Left renal cortex interstitium (tissue), 4 donors: ENCODE measurements at regions not wholly inside any gene's neighbourhood (a gene's known extent, or its start where the extent isn't known, plus 50 kb on each side); places are given as distances from the start of the nearest gene placed in this dataset.
"Not testable (repeated sequence)": the region's sequence is repeated elsewhere in the genome, so short reads cannot be mapped to it uniquely, and the experiment has no call there.

Source experiments
- DNase-seq, 4 donors: peaks; one replicate each; pipeline ENCODE4 v3.0.0-alpha.2; 2013; ENCODE audit warnings: low read depth in 4 of 4, low spot score in 2 of 4, missing footprints in 1 of 4

DNA sequence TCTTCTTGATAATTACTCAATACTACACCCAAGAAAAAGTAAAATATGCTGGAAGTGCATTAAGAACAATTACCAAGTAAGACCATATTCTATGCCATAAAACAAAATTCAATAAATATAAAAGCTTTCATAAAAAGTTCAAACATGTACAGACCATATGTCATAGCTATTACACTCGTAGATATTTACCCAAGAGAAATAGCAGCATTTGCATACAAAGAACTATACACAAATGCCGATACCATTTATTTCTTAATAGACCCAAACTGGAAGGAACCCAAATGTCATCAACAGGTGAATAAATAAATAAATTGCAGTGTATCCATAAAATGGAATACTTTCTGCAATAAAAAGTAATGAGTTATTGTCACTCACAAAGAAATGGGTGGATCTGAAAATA lies 78.3 kb upstream of the SLC16A7 start:
- no peak for DNase-seq

DNA sequence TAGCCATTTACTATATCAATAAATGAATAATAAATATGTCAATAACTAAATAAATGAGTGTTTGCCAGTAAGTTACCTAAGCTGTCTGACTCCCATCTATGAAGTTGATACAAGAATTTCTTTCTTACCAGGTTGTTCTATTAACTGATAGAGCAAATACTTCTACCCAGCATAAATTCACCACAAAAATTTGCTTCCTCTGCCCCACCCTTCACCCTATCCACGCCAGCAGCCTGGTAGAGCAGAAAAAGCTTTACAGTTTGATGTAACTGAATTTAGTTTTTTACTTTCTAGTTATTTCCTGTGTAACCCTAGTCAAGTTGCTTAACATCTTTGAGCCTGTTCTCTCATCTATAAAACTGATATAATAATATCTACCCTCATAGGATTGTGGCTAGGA lies 94.9 kb upstream of the SLC16A7 start:
- DNase-seq: no peak

DNA sequence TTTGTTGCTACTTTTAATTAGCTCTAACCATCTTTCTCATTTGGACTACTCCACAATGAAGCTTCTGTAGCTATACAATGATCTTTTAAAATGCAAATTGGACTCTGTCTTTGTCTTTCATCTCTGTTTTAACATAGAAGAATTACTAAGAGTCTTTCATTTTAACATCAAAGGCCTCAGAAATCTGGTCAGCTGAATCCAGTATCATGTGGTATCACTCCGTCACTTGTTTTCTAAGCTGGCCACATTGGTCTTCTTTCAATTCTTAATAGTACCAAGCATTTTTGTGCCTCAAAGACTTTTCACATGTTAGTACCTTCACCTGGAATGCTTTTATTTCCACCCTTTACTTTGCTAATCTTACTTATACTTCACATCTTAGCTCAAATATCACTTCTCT lies 95.5 kb upstream of the SLC16A7 start:
- no peak for DNase-seq

- no peak for DNase-seq
Observed at GRCh38 chr12:59499774-59500173, 96.1 kb upstream of the SLC16A7 start.

GRCh38 chr12:59494617-59495016 lies 101.2 kb upstream of the SLC16A7 start:
- no peak for DNase-seq

DNA sequence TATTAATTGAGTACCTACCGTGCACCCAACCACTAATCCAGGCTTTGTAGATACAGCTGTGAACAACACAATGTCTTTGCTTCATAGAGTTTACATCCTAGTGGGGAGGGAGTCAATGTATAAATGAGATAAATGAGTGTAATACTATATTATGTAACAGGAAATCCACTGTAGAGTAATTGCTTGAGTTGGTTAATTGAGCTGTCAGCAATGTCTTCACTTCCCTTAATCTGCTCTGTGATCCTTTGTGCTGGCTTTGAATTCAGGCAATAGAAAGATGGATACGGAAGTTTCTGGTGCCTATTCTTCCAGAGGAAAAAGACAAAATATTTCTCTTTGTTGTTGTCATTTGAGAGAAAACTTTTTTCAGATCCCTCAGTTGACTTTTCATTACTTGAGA lies 104.0 kb upstream of the SLC16A7 start:
- DNase-seq: no peak

DNA sequence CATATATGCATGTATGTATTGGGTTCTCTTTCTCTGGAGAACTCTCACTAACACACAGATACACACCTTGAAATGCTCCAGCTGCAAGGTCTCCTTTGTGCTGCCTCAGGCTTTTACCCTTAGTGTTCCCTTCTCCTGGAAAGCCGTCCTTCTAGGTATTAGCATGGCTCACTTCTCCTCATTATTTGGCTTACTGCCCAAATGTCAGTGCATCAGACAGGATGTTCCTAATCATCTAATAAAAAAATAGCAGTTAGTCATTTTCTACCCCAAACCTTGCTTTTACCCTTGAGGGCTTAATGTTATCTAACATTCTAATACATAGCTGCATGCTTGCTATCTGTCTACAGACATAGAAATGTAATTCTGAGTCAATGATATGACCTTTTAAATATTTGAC lies 109.0 kb upstream of the SLC16A7 start:
- no peak for DNase-seq

DNA sequence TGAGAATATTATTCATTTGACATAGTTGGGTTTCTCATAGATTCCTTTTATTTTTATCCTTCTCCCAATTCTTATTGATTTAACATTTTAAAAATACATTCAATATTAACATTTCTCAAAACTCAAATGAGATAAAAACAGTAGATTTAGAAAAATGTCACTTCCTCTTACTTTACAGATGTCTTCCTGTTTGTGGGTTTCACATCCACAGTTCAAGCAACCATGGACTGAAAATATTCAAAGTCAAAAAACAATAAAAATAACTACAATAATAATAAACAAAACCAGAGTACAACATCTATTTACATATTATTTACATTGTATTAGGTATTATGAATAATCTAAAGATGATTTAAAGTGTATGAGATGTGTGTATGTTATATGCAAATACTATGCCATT lies 111.3 kb upstream of the SLC16A7 start:
- no peak for DNase-seq

GRCh38 chr12:59474236-59474635 lies 121.6 kb upstream of the SLC16A7 start:
- DNase-seq: not testable (repeated sequence)

DNA sequence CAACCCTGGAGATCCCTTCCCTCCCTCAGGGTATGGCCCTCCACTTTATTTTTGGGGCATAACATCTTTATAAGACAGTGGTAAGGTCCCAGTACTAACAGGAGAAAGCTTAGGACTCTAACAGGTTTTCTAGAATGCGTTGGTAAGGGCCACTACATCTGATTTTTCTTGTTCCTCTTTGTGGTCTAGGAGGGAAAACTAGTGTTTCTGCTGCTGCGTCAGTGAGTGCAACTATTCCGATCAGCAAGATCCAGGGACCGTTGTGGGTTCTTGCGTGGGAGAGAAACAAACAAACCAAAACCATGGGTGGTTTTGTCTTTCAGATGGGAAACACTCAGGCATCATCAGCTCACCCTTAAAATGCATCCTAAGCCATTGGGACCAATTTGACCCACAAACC lies 123.6 kb upstream of the SLC16A7 start:
- DNase-seq: no peak

DNA sequence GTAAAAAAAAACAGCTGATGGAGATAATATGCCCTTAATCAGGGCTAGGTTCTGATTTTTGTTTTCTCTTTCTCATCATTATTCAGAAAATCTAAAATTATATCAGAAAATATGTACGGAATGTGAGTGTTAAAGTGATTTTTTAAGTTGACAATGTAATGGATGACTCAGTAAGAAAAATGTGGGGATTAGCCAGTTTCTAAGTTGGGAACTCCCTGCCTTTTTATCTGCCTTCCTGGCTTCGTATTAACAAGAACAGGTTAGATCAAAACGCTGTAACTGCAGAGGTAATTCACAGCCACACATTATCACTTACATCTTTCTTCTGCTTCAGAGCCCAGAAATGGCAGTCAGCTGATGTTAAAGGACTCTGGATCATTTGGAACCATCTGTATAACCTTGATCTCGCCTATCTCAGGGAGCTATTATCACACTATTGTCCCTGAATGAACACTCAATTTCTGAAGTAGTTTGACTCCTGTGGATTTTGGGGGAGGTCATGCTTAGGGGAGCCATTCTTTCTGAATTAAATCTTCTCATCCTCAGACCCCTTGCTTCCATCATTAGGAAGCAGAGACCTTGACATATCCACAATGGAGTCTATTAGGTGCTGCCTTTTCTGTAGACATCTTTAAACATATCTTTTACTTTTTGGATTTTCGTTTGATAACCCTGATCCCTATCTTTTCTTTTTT lies 135.7 kb upstream of the SLC16A7 start:
- no peak for DNase-seq

GRCh38 chr12:59453475-59453874 lies 142.4 kb upstream of the SLC16A7 start:
- DNase-seq: no peak

DNA sequence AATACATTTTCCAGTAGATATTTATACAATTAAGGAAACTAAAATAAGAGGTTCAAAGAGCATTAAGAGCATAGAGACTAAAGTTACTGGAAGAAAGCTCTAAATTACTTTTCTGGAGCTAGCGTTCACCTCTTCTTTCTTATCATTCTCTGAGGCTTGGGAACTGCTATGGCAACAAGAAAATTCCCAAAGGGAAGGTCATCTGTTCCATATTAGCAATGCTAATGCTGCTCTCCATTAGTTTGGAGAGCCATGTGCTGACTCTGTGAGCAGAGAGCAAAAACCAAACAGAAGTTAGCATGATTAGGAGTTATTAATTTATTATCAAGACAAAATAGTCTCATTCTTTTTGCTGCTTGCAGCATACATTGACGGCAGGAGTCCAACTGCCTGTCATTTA lies 143.1 kb upstream of the SLC16A7 start:
- no peak for DNase-seq

DNA sequence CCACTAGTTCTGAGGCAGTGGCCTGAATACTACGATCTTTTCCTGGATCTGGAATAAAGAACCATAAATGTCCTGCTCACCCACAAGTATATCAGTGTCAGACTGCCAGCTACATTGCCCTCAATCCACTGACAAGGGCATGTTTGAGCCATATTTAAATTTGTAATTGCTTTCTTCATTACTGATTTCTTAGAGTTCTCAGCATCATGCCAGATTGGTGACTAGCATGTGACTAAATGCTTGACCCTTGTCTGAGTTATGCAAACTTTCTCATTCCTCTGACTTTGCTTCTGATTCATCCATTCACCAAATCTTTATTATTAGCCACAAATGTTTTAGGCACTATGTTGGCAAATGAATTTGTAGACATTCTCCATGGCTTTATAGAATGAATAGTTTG lies 143.6 kb upstream of the SLC16A7 start:
- no peak for DNase-seq

DNA sequence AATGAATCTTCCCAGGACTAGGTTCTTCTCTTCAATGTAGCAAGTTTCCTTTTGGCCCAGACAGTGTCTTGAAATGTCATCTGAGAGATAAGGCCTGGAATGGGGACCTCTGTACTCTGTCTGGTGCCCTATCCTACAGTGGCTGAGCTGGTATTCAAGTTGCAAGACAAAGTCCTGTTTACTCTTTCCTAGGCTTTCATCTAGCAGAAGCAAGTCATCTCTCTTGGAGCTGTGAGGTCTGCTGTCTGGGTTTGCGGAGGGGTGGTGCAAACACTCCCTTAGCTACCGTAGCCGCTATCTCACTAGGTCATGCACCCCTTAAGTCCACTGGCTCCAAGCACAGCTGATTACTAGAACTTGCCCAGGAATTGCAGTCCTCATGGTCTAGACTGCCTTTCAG lies 149.7 kb upstream of the SLC16A7 start:
- no peak for DNase-seq

DNA sequence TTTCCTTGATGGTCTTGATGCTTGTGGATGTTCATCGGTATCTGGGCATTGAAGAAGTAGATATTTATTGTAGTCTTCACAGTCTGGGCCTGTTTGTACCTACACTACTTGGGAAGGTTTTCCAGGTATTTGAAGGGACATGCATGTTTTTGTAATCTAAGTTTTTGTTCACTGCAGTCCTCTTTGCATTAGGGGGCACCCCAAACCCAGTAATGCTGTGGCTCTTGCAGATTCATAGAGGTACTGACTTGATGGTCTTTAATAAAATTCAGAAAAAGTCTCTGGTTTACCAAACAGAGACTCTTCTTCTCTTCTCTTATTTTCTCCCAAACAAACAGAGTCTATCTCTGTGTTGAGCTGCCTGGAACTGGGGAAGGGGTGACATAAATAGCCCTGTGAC lies 150.9 kb upstream of the SLC16A7 start:
- no peak for DNase-seq

DNA sequence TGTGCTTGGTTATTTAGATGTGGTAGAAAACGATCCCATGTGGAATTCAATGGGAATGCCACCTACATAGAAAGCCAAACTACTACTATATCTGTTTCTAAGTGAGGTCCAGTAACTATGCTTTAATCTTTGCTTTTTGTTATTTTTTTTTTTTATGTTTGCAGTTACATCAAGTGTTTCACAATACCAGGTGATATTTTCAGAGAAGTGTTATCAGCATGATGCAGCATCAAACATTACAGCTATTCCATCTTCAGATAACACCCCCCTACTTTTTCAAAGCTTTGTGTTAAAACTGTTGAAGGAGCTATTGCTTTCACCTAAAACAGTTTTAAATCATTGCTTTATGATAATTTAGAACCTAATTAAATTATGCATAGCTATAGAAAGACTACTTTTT lies 163.8 kb upstream of the SLC16A7 start:
- no peak for DNase-seq

GRCh38 chr12:59431266-59431665 lies 164.6 kb upstream of the SLC16A7 start:
- no peak for DNase-seq

DNA sequence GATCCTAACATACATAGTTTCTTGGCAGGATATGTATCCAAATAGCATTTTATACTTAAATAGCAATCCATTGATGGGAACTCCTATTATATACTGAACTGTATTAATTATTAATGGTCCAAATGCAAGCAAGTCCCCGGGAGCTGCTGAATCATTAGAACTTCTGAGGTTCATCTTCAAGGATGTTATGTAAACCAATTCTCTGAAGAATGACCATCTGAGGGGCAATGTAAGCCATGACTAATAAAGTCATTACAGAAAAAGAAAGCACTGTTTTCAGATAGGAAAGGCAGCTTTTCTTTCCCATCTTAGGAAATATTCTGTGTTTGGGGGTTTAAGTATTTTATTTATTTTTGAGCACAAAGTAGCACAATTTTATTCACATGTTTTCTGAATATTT lies 166.1 kb upstream of the SLC16A7 start:
- DNase-seq: no peak

- DNase-seq: no peak
Observed at GRCh38 chr12:59425798-59426197, 170.0 kb upstream of the SLC16A7 start.

- DNase-seq: not testable (repeated sequence)
Observed at GRCh38 chr12:59424666-59425065, 171.2 kb upstream of the SLC16A7 start.

- DNase-seq: no peak
Observed at GRCh38 chr12:59414051-59414450, 181.8 kb upstream of the SLC16A7 start.

- no peak for DNase-seq
Observed at GRCh38 chr12:59408431-59408830, 187.4 kb upstream of the SLC16A7 start.
